ENCODE measurements at regions not wholly inside any gene's neighbourhood (a gene's known extent, or its start where the extent isn't known, plus 50 kb on each side); places are given as distances from the start of the nearest gene placed in this dataset.

- DNase-seq = no peak
These were observed 176.3 kb upstream of the PARP11 start for GRCh38 chr12:4049298-4050080.

DNA sequence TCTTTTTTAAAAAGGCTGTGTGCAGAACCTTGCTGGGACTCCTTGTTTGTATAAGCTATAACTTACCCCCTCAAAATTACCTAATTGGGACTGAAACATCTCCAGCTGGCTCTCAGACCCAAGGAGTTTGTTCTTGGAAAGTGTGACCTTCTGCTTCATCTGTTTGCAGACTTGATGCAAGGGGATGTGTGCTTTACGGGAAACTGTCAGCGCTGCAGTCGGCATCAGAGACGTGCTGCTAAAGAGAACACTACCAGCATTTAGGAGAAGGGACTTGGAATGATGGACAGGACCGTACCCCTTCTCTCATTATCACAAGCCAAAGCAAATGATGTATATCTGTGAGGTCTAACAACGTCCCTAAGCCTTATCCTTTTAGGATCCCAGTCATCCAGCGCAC, 174.2 kb upstream of the PARP11 start:
- no peak for DNase-seq

GRCh38 chr12:4046495-4046840, 173.3 kb upstream of the PARP11 start:
- peak; percentile 45 for DNase-seq

DNA sequence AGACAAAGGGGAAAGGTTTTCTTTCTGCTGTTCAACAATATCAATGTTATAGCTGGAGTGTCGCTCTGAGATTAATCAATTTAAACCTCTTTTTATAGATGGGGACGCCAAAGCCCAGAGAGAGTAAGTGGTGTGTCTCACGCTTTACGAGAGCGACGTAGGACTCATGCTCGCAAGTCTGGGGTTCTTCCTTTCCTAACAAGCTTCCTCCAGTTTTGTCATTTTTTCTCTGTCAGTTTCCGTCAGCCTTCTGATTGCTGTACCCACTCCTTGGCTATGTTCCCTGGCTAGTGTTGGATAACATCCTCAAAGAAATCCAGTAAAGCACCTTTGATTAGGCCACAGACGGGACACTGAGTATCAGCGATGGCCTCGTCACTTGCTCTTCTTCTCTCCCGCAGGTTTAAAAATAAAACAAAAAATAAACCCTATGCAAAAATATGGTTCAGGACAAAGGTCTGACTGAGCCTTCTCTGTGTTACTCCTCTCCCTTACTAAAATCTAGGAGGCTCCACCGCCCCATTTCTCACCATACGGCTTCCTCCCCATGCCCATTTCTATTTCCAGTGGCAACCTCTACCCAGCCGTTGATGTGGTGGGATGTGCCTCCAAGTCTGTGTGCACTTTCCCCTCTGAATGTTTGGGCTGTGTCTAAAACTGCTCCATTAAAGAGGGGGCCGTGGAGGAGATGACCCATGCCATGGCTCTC, 172.7 kb upstream of the PARP11 start:
- no peak for DNase-seq

DNA sequence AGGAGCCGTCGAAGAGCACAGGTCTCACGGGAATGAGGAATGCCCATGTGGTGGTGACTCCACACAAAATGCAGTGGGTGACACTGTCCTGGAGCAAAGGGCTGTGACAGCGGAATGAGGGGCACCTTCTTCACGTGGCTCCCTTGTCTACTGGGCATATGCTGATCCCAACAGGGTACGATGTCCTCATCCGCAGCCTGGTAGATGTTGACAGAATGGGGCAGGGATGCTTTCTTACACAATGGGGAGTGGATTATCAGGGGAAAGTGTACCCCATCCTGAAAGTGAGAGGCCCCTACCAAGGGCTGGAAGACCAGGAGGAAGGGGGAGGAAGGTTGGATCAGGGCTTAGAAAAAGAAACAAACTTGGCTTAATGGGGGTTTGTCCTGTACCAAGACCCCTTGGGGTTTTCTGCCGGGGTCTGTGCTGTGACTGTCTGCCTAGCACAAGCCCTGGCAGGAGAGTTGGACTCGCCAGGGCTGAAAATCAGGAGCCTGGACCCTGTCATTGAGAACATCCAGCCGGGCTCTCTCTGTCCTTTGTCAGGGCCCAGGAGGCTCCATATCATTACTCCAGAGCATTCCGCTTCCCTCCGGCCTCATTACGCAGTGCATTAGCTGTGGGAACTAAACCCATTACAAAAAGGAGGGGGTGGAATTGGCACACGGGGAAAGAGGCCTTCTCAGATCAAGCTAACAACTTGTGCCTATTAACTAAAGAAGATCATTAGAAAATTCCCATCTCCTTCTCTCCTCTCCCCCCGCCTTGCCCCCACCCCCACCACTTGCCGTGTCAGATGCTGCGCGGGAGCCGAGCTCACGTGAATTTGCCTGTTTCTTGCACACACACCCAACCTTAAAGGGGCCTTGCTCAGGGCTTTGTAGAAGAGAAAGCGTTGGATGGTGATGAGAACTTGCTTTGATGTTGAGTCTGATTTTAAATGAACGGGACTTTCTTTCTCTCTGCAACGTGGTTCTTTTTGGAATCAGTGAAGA, 171.8 kb upstream of the PARP11 start:
- no peak for DNase-seq

GRCh38 chr12:4044101-4044500, 170.9 kb upstream of the PARP11 start:
- no peak for DNase-seq

GRCh38 chr12:4041187-4041885, 168.1 kb upstream of the PARP11 start:
- DNase-seq = no peak

- DNase-seq = no peak
These were observed 166.7 kb upstream of the PARP11 start for GRCh38 chr12:4039931-4040330.

DNA sequence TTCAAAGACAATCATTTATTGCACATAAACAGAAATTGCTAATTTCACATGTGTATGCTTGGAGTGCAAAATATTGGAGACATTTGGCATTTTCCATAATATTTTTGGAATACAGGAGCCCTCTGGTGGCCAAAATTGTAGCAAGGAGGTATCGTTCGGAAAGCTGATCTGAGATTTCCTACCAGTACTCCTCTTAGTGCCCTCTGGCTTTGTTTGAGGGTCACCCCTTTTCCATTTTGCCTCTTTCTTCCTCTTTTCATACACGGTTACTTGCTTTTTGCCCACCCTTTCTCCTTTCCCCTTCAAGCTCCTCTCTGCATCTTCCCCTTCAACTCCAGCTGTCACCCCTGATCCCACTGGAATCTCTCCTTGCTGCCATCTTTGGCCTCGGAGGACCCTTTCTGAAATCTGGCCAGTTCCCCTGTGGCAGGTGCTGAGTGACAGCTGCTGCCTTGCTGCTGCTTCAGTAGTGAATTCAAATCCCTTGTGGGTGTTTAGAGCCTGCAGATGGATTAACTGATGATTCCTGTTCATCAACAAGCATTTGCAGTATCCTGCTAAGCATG, 164.6 kb upstream of the PARP11 start:
- peak; percentile 51 for DNase-seq

DNA sequence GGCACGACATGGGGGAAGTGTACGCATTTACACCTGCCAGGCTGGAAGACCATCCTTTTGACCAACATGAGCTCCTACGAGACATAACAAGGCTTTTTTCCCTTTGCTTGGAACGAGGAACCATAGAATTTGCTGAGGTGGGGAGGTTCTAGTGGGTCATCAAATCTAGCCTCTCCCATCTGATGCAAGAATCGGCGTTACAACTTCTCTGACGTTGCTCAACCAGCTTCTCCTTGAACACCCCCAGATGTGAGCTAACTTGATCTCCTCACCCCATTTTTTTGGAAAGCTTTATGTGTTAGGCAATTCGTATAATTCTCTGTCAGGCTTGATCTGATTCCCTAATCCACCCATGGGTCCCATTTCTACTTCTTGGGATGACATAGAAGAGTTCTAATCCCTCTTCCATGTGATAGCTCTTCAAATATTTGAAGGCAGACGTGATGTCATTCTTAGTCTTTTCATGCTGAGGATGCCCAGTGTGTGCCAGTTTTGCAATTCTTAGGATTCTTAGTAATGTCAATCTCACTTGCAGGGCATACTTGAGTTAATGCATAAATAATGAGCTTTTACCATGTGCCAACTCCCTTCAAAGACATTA, 163.6 kb upstream of the PARP11 start:
- DNase-seq = no peak

DNA sequence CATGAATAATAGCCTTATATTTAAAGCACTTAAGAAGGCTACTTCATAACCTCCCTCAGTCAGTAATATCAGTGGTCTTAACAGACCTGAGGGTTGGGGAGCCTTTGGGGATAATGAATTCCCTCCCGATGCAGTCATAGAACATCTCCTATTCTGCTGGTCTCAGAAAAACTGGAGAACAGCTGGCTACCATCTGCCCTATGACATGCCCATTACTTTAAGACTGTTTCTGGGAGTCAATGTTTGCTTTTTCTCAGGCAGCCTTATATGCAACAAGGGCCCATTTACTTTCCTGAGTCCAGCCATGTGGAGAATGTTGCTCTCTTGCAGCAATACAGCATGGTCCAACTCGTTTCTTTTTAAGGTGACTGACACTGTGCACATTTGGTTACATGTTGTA, 161.7 kb upstream of the PARP11 start:
- DNase-seq = peak; percentile 83

DNA sequence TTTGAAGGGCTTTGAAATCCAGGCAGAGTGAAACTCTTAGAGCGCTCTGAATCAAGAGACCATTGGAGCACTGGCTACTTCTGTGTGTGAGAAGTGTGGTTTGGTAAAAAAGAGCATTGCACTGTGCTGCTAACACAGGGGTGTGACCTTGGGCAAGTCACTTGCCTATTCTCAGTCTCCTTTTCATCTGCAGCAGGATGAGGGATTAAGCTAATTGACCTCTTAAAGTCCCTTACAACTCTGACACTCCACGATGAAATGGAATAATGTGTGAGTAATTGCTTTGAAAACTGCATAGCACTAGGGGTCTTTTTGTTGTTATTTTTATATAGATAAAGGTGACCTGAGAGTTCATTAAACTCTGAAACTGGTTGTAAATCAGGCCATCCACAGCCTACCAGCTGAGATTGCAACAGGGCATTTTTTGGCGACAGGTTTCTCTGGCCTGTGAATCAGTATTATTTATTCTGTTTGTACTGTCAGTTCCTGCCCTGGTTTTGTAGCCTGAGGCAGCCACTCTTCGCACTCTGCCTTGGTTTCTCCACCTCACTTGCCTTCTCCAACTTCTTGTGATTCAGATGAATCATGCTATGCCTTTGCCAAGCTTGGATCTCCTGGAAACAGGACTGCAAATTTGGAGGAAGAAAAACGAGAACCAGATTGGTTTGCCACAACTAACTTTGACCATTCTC, 159.9 kb upstream of the PARP11 start:
- no peak for DNase-seq

DNA sequence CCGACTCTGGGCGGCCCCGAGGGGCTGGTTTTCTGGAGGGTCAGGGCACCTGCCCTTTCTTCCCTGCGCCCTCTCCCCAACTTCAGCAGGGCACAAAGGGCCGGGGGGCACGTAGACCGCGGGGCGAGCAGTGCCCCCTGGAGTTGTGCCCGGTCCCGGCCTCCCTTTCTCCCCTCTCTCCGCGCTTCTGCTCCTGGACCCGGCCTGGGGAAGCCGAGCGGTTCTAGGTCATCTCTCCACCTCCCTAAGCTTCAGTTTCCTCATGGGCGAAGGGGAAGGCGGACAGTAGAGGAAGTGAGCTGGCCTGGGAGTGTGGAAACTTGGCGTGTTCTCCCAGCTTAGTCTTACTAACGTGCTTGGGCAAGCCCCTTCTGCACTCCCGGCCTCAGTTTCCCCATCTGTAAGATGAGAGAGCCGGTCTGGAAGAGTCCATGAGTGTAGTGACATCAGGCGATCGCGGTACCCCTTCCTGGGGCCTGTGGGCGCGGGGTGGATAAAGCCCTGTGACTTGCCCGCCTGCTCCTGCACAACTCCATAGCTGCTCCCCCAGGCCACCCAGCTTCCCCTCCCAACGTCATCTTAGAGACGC, 158.6 kb upstream of the PARP11 start:
- no peak for DNase-seq

DNA sequence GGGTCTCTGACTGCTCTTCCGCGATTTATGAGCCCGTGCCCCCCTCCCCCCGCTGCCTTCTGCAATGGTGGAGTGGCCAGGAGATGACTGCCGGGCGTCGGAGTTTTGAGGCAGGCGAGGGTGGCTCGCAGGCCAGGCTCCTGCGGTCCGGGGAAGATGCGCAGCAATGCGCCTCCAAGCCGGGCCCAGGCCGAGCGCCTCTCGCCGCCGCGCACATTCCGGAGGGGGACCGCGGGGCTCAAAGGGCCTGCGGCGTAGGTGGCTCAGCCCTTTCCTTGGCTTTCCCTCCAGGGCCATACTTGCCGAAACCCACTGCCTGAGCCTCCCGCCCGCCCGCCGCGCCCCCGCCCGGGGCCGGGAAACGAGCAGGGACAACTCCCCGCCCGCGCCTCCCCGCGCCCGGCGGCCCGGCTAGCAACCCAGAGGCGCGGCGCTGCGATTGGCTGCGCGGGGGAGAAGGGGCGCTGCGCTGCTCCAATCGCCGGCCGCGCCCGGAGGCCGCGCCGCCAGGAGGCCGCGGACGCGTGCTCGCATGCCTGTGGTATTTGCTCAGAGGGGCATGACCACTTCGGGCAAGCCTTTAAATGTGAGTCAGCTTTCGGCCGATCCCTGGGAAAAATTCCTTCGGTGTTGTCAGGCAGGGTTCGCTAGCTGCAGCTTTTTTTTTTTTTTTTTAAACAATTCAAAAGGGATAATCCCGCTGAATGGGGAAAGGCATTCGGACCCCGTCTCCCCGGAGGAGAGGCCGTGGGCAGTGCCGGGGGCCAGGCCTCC, 157.9 kb upstream of the PARP11 start:
- peak; percentile 94 for DNase-seq

DNA sequence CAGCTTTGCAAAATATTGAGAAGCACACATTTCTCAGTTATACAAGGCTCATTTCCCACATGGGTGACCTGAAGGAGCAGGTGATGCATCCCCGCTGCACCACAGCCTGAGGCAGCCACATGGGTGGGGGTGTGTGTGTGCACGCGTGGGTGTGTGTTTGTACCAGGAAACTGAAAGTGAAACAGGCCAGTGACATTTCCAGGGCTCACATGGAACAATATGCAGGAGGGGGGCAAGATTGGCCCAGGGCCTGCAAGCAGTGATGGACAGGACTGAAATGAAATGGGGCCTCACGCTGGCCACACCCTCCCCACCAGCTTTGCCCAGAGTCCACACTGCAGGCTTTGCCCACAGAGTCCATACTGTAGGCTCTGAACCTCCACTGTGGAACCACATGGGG, 154.2 kb upstream of the PARP11 start:
- DNase-seq = no peak

DNA sequence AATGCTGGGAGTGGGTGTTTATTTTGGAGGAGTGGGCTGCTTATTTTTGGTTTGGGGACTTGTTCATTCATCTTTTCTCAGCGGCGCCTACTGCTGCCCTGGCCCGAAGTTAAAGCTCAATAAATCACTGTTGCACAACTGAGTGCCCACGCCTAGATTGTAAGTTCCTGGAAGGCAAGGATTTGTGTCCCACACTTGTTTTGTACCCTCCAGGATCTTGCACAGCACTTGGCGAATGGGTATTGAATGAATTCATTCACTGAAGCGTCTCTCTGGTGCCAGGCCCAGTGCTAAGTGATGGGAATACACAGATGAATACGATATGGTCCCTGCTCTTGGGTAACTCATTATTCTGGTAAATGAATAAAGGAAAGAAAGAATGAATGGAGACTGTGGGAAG, 153.3 kb upstream of the PARP11 start:
- DNase-seq = no peak

- DNase-seq = no peak
These were observed 152.8 kb upstream of the PARP11 start for GRCh38 chr12:4026020-4026358.

- DNase-seq = no peak
These were observed 152.2 kb upstream of the PARP11 start for GRCh38 chr12:4025181-4026019.

All from renal pelvis (tissue), 1 donor.